HS-5 (cell line): ENCODE measurements at regions not wholly inside any gene's neighbourhood (a gene's known extent, or its start where the extent isn't known, plus 50 kb on each side); places are given as distances from the start of the nearest gene placed in this dataset.
A peak's percentile ranks its signal among the peaks of the same experiment; 100 is the strongest.

Source experiments
- DNase-seq: peaks from one replicate; pipeline ENCODE4 v3.0.0-alpha.2; 2012; ENCODE audit warnings: low read depth

DNA sequence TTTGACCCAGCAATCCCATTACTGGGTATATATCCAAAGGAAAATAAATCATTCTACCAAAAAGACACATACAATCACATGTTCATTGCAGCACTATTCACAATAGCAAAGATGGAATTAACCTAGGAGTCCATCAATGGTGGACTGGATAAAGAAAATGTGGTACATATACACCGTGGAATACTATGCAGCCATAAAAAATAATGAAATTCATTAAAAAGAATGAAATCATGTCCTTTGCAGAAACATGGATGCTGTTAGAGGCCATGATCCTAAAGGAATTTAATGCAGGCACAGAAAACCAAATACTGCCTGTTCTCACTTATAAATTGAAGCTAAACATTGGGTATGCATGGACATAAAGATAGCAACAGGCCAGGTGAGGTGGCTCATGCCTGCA lies 61.9 kb upstream of the BMP6 start:
- no peak for DNase-seq

GRCh38 chr6:7668936-7669335 lies 57.0 kb upstream of the BMP6 start:
- DNase-seq, result no peak

GRCh38 chr6:7669742-7670141 lies 56.2 kb upstream of the BMP6 start:
- DNase-seq, result no peak

DNA sequence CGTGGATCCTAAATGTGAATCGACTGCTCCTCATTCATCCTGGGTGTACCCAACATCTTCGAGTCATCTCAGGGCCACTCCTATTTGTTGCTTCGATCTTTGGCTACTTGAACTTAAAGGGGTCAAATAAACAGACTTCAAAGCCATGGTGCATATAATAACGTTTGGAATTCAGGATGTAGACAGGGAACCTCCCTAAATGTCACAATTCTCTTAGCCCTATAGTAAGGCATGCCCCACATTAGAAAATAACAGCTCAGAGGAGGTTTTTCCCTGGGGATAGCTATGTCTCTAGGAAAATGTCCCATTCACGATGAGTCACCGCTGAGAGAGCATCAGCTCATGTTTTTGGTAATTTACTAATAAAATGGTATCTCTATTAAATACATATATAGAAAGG lies 54.8 kb upstream of the BMP6 start:
- peak; percentile 58 for DNase-seq

DNA sequence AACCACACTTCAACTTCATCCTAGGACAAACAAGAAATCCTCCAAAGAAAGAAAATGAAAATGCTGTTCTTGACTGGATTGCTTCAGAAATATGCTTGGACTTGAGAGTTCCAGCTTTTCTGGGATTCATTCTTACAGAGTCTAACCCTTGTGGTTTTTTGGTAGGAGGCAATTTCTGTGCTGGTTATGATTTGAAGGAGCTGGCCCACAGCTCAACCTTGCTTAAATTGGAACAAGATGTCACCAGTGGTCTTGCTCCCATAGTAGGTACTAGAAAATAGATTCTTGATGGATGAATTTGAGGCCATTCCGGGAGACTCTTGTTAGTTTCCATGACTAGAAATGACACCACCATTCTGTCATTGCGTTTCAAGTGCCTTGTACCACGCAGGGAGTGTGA lies 54.3 kb upstream of the BMP6 start:
- DNase-seq, result no peak

- no peak for DNase-seq
Measured at GRCh38 chr6:7672066-7673062, 53.5 kb upstream of the BMP6 start.

GRCh38 chr6:7673063-7673536 lies 52.8 kb upstream of the BMP6 start:
- DNase-seq, result no peak

- DNase-seq, result no peak
Measured at GRCh38 chr6:7674291-7674690, 51.6 kb upstream of the BMP6 start.

DNA sequence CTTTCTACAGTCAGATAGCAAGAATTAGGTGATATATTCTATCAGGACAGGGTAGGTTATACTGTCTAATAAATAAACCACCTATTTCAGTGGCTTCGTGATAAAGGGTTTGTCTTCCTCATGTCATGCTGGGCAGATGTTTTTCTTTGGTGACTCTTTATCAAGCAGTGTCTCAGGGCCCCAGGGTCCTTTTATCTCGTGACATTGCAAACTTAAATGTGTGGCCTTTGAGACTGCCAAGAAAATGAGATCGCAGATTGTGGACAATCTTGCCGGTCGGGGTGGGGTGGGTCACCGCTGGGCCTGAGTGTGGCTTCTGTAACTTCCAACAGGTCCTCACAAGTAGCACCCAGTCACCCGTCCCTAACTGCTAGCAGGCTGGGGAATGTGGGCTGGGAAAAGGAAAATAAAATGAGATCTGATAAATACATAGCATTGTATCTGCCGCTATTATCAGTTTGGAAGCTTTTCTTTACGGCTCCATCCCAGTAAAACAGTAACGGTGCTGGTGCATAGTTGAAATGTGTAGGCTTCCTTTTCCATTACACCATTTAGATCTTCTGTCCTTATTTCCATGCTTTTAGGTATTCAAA lies 50.5 kb upstream of the BMP6 start:
- no peak for DNase-seq
